Type B pancreatic cell (in vitro differentiated cells): ENCODE measurements at regions not wholly inside any gene's neighbourhood (a gene's known extent, or its start where the extent isn't known, plus 50 kb on each side); places are given as distances from the start of the nearest gene placed in this dataset.

Experiments used
- DNase-seq: peaks from one replicate; pipeline ENCODE4 v3.0.0; 2021; ENCODE audit warnings: mixed read lengths; ENCODE audit not compliant: unreplicated experiment; ENCODE audit errors: extremely low spot score
- H3K27ac Mint-ChIP-seq: 2 replicates; pipeline ENCODE4 v1.8.0; 2021; ENCODE audit warnings: mild to moderate bottlenecking, mixed read lengths
- H3K27me3 Mint-ChIP-seq: 2 replicates; pipeline ENCODE4 v1.8.0; 2021; ENCODE audit warnings: mixed read lengths
- H3K36me3 Mint-ChIP-seq: 2 replicates; pipeline ENCODE4 v1.8.0; 2021; ENCODE audit warnings: mixed read lengths
- H3K4me1 Mint-ChIP-seq: one replicate; pipeline ENCODE4 v1.8.0; 2021; ENCODE audit warnings: mixed read lengths; ENCODE audit not compliant: unreplicated experiment
- H3K4me3 Mint-ChIP-seq: 2 replicates; pipeline ENCODE4 v1.8.0; 2021; ENCODE audit warnings: mild to moderate bottlenecking, mixed read lengths
- H3K9me3 Mint-ChIP-seq: 2 replicates; pipeline ENCODE4 v1.8.0; 2021; ENCODE audit warnings: mixed read lengths
- TF ChIP-seq, protein P1 (sequence below): fragments of 200-600 bp; sonication (generic); conservative IDR thresholded peaks from 2 replicates; pipeline ENCODE4 v1.5.0; 2021; ENCODE audit warnings: antibody characterized with exemption, mild to moderate bottlenecking

- no peak for DNase-seq
- Mint-ChIP-seq H3K4me3 (peak overlapping the region; percentile 32), H3K27me3 (peaks cover 14% of the 10 kb centered on the region), H3K9me3 (no peaks in the 10 kb centered on the region), H3K27ac (no peak overlapping the region), H3K36me3 (no peaks in the 10 kb centered on the region), H3K4me1 (peaks cover 31% of the 10 kb centered on the region)
- TF ChIP-seq, protein P1, sequence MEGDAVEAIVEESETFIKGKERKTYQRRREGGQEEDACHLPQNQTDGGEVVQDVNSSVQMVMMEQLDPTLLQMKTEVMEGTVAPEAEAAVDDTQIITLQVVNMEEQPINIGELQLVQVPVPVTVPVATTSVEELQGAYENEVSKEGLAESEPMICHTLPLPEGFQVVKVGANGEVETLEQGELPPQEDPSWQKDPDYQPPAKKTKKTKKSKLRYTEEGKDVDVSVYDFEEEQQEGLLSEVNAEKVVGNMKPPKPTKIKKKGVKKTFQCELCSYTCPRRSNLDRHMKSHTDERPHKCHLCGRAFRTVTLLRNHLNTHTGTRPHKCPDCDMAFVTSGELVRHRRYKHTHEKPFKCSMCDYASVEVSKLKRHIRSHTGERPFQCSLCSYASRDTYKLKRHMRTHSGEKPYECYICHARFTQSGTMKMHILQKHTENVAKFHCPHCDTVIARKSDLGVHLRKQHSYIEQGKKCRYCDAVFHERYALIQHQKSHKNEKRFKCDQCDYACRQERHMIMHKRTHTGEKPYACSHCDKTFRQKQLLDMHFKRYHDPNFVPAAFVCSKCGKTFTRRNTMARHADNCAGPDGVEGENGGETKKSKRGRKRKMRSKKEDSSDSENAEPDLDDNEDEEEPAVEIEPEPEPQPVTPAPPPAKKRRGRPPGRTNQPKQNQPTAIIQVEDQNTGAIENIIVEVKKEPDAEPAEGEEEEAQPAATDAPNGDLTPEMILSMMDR, result no peak
Measured at GRCh38 chr12:115450017-115450416, 766.0 kb upstream of the TBX3 start.

- H3K27ac Mint-ChIP-seq, result no peak overlapping the region
- peaks cover 14% of the 10 kb centered on the region for H3K27me3 Mint-ChIP-seq
- no peaks in the 10 kb centered on the region for H3K36me3 Mint-ChIP-seq
- H3K9me3 Mint-ChIP-seq, result no peaks in the 10 kb centered on the region
- DNase-seq, result no peak
- TF ChIP-seq, protein P1, result no peak
- peak overlapping the region; percentile 32 for H3K4me3 Mint-ChIP-seq
- H3K4me1 Mint-ChIP-seq, result peaks cover 31% of the 10 kb centered on the region
Measured at GRCh38 chr12:115449526-115449925, 765.6 kb upstream of the TBX3 start.

GRCh38 chr12:115444346-115444745 is 760.4 kb upstream of the TBX3 start:
- H3K27me3 Mint-ChIP-seq, result no peaks in the 10 kb centered on the region
- no peak overlapping the region for H3K4me3 Mint-ChIP-seq
- peaks cover 7% of the 10 kb centered on the region for H3K4me1 Mint-ChIP-seq
- DNase-seq, result no peak
- no peaks in the 10 kb centered on the region for H3K36me3 Mint-ChIP-seq
- TF ChIP-seq, protein P1, result no peak
- H3K9me3 Mint-ChIP-seq, result no peaks in the 10 kb centered on the region
- no peak overlapping the region for H3K27ac Mint-ChIP-seq

DNA sequence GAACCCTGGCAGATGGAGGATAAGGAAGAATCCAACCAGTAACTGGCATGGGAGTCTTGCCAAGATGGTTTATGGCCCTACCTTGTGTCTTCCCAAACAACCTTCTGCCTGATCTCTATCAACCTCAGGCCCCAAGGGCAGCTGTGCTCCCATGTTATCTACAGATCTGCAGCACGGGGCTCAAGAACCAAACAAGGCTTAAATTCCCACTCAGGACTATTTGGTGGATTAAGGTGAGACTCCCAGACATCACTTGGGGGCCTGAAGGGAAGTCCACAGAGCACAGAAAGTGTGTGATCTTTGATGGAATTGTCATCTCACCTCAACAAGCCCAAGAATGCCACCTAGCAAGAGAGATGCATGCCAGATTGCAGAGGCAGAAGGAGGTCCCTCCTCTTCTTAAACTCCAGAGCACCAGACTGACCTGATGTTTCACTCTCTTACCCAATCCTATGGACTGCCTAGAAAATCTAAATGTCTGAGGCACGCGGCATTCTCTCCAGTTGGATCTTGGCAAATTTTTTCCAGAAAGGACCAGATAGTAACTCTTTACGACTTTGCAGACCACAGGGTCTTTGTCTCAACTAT is 759.5 kb upstream of the TBX3 start:
- Mint-ChIP-seq H3K4me3 (no peak overlapping the region), H3K27me3 (no peaks in the 10 kb centered on the region), H3K4me1 (peaks cover 1% of the 10 kb centered on the region), H3K27ac (no peak overlapping the region), H3K36me3 (no peaks in the 10 kb centered on the region), H3K9me3 (no peaks in the 10 kb centered on the region)
- TF ChIP-seq, protein P1, result no peak
- DNase-seq, result no peak

DNA sequence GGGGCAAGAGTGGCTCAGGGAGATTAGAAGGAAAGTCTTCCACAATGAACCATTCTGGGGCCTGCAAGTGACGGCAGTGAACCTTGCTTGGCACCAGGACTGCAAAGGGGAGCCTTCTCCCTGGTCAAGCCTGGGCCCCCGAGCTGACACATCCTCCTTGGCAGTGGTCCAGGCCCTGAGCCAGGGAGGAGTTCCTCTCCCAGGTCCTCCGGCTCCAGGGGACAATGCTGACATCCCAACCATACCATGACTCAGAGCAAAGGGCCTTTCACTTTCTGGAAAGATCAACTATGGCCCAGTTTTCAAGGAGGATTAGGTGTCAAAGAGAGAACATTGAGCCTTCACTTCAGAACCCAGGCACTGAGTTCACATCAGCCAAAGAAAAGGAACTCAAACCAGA is 756.5 kb upstream of the TBX3 start:
- Mint-ChIP-seq H3K27ac (no peak overlapping the region), H3K4me3 (no peak overlapping the region), H3K4me1 (peaks cover 4% of the 10 kb centered on the region), H3K9me3 (no peaks in the 10 kb centered on the region), H3K27me3 (no peaks in the 10 kb centered on the region), H3K36me3 (no peaks in the 10 kb centered on the region)
- TF ChIP-seq, protein P1, result no peak
- DNase-seq, result no peak
